ENCODE measurements at regions not wholly inside any gene's neighbourhood (a gene's known extent, or its start where the extent isn't known, plus 50 kb on each side); places are given as distances from the start of the nearest gene placed in this dataset.

- intact Hi-C loops (cut with DNase I), result no loop called here
- no peaks in the 10 kb centered on the region for H3K27me3 ChIP-seq (ENCODE audit: low read depth)
- H3K4me3 ChIP-seq, result no peak overlapping the region
- H3K4me1 ChIP-seq, result no peaks in the 10 kb centered on the region
- no peak overlapping the region for H3K27ac ChIP-seq
- no peaks in the 10 kb centered on the region for H3K36me3 ChIP-seq
- no peak for DNase-seq
- no peaks in the 10 kb centered on the region for H3K9me3 ChIP-seq
- TF ChIP-seq CTCF (IDR thresholded peaks at IDR 0.05), result no peak
- ATAC-seq, result no peak
Observed at GRCh38 chr18:30044496-30044895, 998.0 kb downstream of the DSC3 start.

- TF ChIP-seq CTCF (IDR thresholded peaks at IDR 0.05), result no peak
- Histone ChIP-seq H3K36me3 (no peaks in the 10 kb centered on the region), H3K4me3 (no peak overlapping the region), H3K4me1 (no peaks in the 10 kb centered on the region), H3K27me3 (ENCODE audit: low read depth) (no peaks in the 10 kb centered on the region), H3K9me3 (peaks cover 4% of the 10 kb centered on the region), H3K27ac (no peak overlapping the region)
- ATAC-seq, result no peak
- intact Hi-C loops (cut with DNase I), result no loop called here
- no peak for DNase-seq
Observed at GRCh38 chr18:30039201-30039600, 1003.3 kb downstream of the DSC3 start.

- ATAC-seq (no peak), DNase-seq (no peak)
- no peak for TF ChIP-seq CTCF (IDR thresholded peaks at IDR 0.05)
- no peak overlapping the region for H3K27ac ChIP-seq
- no peak overlapping the region for H3K4me3 ChIP-seq
- peaks cover 4% of the 10 kb centered on the region for H3K9me3 ChIP-seq
- H3K4me1 ChIP-seq, result no peaks in the 10 kb centered on the region
- no peaks in the 10 kb centered on the region for H3K36me3 ChIP-seq
- no peaks in the 10 kb centered on the region for H3K27me3 ChIP-seq (ENCODE audit: low read depth)
- intact Hi-C loops (cut with DNase I), result no loop called here
Observed at GRCh38 chr18:30034818-30035217, 1007.7 kb downstream of the DSC3 start.

GRCh38 chr18:30016179-30016578 lies 1026.4 kb downstream of the DSC3 start:
- Histone ChIP-seq H3K4me3 (no peak overlapping the region), H3K27me3 (ENCODE audit: low read depth) (no peaks in the 10 kb centered on the region), H3K27ac (no peak overlapping the region), H3K4me1 (no peaks in the 10 kb centered on the region), H3K36me3 (no peaks in the 10 kb centered on the region), H3K9me3 (no peaks in the 10 kb centered on the region)
- ATAC-seq (no peak), DNase-seq (no peak)
- no peak for TF ChIP-seq CTCF (IDR thresholded peaks at IDR 0.05)
- intact Hi-C loops (cut with DNase I), result no loop called here

GRCh38 chr18:30004965-30005364 lies 1037.6 kb downstream of the DSC3 start:
- no peaks in the 10 kb centered on the region for H3K27me3 ChIP-seq (ENCODE audit: low read depth)
- DNase-seq (no peak), ATAC-seq (no peak)
- H3K4me1 ChIP-seq, result no peaks in the 10 kb centered on the region
- no peaks in the 10 kb centered on the region for H3K9me3 ChIP-seq
- intact Hi-C loops (cut with DNase I), result no loop called here
- H3K27ac ChIP-seq, result no peak overlapping the region
- TF ChIP-seq CTCF (IDR thresholded peaks at IDR 0.05), result no peak
- H3K36me3 ChIP-seq, result no peaks in the 10 kb centered on the region
- H3K4me3 ChIP-seq, result no peak overlapping the region

- no peaks in the 10 kb centered on the region for H3K36me3 ChIP-seq
- DNase-seq, result no peak
- no peaks in the 10 kb centered on the region for H3K9me3 ChIP-seq
- no peak overlapping the region for H3K27ac ChIP-seq
- no peak for TF ChIP-seq CTCF (IDR thresholded peaks at IDR 0.05)
- H3K4me1 ChIP-seq, result no peaks in the 10 kb centered on the region
- intact Hi-C loops (cut with DNase I), result no loop called here
- no peaks in the 10 kb centered on the region for H3K27me3 ChIP-seq (ENCODE audit: low read depth)
- no peak for ATAC-seq
- H3K4me3 ChIP-seq, result no peak overlapping the region
Observed at GRCh38 chr18:29982218-29982617, 1060.3 kb downstream of the DSC3 start.

Measured in lower lobe of right lung (tissue), 2 donors.